SK-N-SH (cell line): ENCODE measurements at regions not wholly inside any gene's neighbourhood (a gene's known extent, or its start where the extent isn't known, plus 50 kb on each side); places are given as distances from the start of the nearest gene placed in this dataset.

Experiments used
- CTCF ChIA-PET: fragments of 300-600, 350-600 bp; formaldehyde crosslinking; extraction: SDS; loops from one replicate; lab custom pipeline; 2021; lab: Yijun Ruan, JAX
- POLR2A ChIA-PET: fragments of 350-600 bp; sonication (Branson Sonifier 250); formaldehyde crosslinking; extraction: SDS; loops from one replicate; lab custom pipeline; 2020; ENCODE audit warnings: antibody characterized with exemption, inconsistent platforms; lab: Yijun Ruan, JAX
- DNase-seq: peaks from one replicate; pipeline ENCODE4 v3.0.0; 2012
- H2AFZ ChIP-seq: fragments of 200-600 bp; sonication (generic); 2 replicates; pipeline ENCODE4 v1.8.1; 2016; ENCODE audit warnings: antibody characterized with exemption, mild to moderate bottlenecking, low read depth
- H3F3A ChIP-seq: fragments of 200-600 bp; sonication (generic); replicated peaks from 2 replicates; pipeline ENCODE3; 2016; ENCODE audit warnings: antibody characterized with exemption, mild to moderate bottlenecking; ENCODE audit not compliant: insufficient read depth
- H3K27ac ChIP-seq, 2 experiments: fragments of 200-500 bp in 1 of 2; fragments of 200-600 bp in 1 of 2; sonication (Bioruptor generic) in 1 of 2; sonication (generic), shearing (Covaris generic) in 1 of 2; 2 replicates each; pipeline versions ENCODE4 v1.5.1 to v1.6.1; 2014 to 2016; ENCODE audit warnings: low read depth in 2 of 2, inconsistent platforms in 1 of 2, low read length in 1 of 2, mild to moderate bottlenecking in 1 of 2, mixed read lengths in 1 of 2
- H3K27me3 ChIP-seq: fragments of 200-600 bp; sonication (generic), shearing (Covaris generic); 2 replicates; pipeline ENCODE4 v1.6.1; 2016; ENCODE audit warnings: mixed run types; ENCODE audit not compliant: insufficient read depth
- H3K36me3 ChIP-seq, 2 experiments: fragments of 200-500 bp in 1 of 2; fragments of 200-600 bp in 1 of 2; sonication (Bioruptor generic) in 1 of 2; sonication (generic) in 1 of 2; replicated peaks in 1 of 2; 2 replicates each; pipeline versions ENCODE3 to v1.5.1; 2014 to 2016; ENCODE audit warnings: low read length in 1 of 2, mild to moderate bottlenecking in 1 of 2; ENCODE audit not compliant: insufficient read depth in 2 of 2, control insufficient read depth in 1 of 2
- H3K4me1 ChIP-seq, 2 experiments: fragments of 200-500 bp in 1 of 2; fragments of 200-600 bp in 1 of 2; sonication (Bioruptor generic) in 1 of 2; sonication (generic), shearing (Covaris generic) in 1 of 2; 2 replicates each; pipeline versions ENCODE4 v1.5.1 to v1.6.1; 2014 to 2016; ENCODE audit warnings: low read depth in 1 of 2, low read length in 1 of 2, mixed run types in 1 of 2; ENCODE audit not compliant: insufficient read depth in 2 of 2, control insufficient read depth in 1 of 2
- H3K4me2 ChIP-seq: fragments of 200-600 bp; sonication (generic), shearing (Covaris generic); 2 replicates; pipeline ENCODE4 v1.6.1; 2017; ENCODE audit warnings: mixed run types
- H3K4me3 ChIP-seq, 2 experiments: fragments of 200-500 bp in 1 of 2; fragments of 200-600 bp in 1 of 2; sonication (Bioruptor generic) in 1 of 2; sonication (generic), shearing (Covaris generic) in 1 of 2; 2 replicates each; pipeline versions ENCODE4 v1.5.1 to v1.8.1; 2014 to 2016; ENCODE audit warnings: low read depth in 2 of 2, inconsistent platforms in 1 of 2, low read length in 1 of 2, mild to moderate bottlenecking in 1 of 2, mixed read lengths in 1 of 2, moderate library complexity in 1 of 2
- H3K79me2 ChIP-seq: fragments of 200-600 bp; sonication (generic); 2 replicates; pipeline ENCODE4 v1.8.1; 2017; ENCODE audit warnings: mild to moderate bottlenecking; ENCODE audit not compliant: insufficient read depth
- H3K9ac ChIP-seq: fragments of 200-600 bp; sonication (generic); 2 replicates; pipeline ENCODE4 v1.6.1; 2017; ENCODE audit warnings: mixed run types
- H3K9me2 ChIP-seq: fragments of 200-600 bp; sonication (generic); 2 replicates; pipeline ENCODE4 v1.6.1; 2017; ENCODE audit warnings: mixed run types
- H3K9me3 ChIP-seq: fragments of 200-600 bp; sonication (generic); 2 replicates; pipeline ENCODE4 v1.6.1; 2017; ENCODE audit warnings: mixed run types, mild to moderate bottlenecking, moderate library complexity
- H4K20me1 ChIP-seq: fragments of 200-600 bp; sonication (generic); 2 replicates; pipeline ENCODE4 v1.6.1; 2017; ENCODE audit warnings: mild to moderate bottlenecking, mixed run types; ENCODE audit not compliant: insufficient read depth
- CHD2 ChIP-seq: fragments of 150-350 bp; IDR thresholded peaks from 2 replicates; pipeline ENCODE4 v1.6.1; 2018; ENCODE audit warnings: low read length; ENCODE audit not compliant: partially characterized antibody
- FOXM1 ChIP-seq: IDR thresholded peaks from 2 replicates; pipeline ENCODE4 v1.4.0; 2012; ENCODE audit warnings: low read depth, mild to moderate bottlenecking
- NFIC ChIP-seq: IDR thresholded peaks from 2 replicates; pipeline ENCODE4 v1.4.0; 2012; ENCODE audit warnings: borderline replicate concordance
- POLR2AphosphoS5 ChIP-seq: IDR thresholded peaks from 2 replicates; pipeline ENCODE4 v1.6.1; 2012; ENCODE audit warnings: low read depth, low read length
- RXRA ChIP-seq: IDR thresholded peaks from 2 replicates; pipeline ENCODE4 v1.4.0; 2012; ENCODE audit warnings: low read depth, mild to moderate bottlenecking, borderline replicate concordance
- TAF1 ChIP-seq: IDR thresholded peaks from 2 replicates; pipeline ENCODE4 v1.6.1; 2012; ENCODE audit warnings: low read depth, mild to moderate bottlenecking, low read length, moderate library complexity, borderline replicate concordance
- WGBS: methylation state at CpG from one replicate; pipeline ENCODE4 v1.1.6; 2017; ENCODE audit warnings: low lambda C conversion rate; 5-methylcytosine and 5-hydroxymethylcytosine counted together
- TF ChIP-seq, protein P1 (sequence below): fragments of 150-350 bp; IDR thresholded peaks from 2 replicates; pipeline ENCODE4 v1.6.1; 2016; ENCODE audit warnings: mild to moderate bottlenecking, low read depth, low read length
- TF ChIP-seq, protein P2 (sequence below): IDR thresholded peaks from 2 replicates; pipeline ENCODE4; 2012

DNA sequence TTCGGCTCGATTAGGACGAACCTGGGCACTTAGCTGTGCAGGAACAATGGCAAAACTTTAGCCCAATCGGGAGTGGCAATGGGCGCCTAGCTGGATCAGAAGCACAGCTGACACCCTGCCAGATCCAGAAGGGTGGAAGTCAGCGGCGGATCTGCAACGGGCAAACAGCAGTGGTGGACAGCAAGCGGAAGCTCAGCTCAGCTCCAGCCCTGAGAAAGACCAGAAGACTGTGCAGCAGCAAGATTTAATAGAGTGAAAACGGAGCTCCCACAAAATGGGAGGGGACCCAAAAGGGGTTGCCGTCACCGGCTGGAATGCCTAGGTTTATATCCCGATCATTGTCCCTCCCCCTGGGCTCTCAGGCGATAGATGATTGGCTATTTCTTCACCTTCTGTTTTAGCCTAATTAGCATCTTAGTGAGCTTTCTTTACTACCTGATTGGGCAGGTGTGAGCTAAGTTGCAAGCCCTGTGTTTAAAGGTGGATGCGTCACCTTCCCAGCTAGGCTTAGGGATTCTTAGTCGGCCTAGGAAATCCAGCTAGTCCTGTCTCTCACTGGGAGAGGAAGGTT is 1237.9 kb downstream of the CDH12 start (continued):
- TF ChIP-seq POLR2AphosphoS5 = no peak

DNA sequence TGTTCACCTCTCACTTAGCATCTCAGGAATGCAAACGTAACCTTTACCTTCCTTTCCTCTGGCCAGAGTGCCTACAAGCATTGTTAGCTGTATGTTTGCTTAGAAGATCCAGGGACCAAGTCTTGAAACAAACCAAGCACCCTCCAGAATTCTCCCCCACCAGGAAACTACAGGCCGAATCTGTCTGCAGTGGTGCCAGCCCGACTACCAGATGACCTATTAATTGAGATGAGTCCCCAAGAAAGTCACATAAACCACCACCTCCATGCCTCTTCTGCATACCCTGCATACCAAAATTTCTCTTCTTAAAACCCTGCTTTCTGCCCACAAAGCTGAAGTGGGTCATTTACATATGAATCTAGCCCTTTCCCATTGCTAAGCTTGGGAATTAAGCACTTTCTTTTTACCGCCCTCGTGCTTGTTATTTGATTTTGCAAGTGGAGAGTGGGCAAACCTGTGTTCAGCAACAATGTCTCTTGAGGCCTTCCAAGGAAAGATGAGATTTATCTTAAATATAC is 1239.1 kb downstream of the CDH12 start:
- Histone ChIP-seq H3K4me1 (no peaks in the 10 kb centered on the region; a peak in 1 of 4 replicates), H3K36me3 (no peaks in the 10 kb centered on the region), H3K27me3 (no peaks in the 10 kb centered on the region; the same call in 1 of the 2 replicates), H3K9ac (no peak overlapping the region), H3F3A (no peaks in the 10 kb centered on the region), H3K9me3 (no peaks in the 10 kb centered on the region), H3K4me2 (no peak overlapping the region), H4K20me1 (no peaks in the 10 kb centered on the region), H3K79me2 (no peaks in the 10 kb centered on the region), H2AFZ (peak overlapping the region; percentile 35; the same call in 1 of the 2 replicates), H3K4me3 (no peak overlapping the region), H3K9me2 (no peaks in the 10 kb centered on the region), H3K27ac (no peak overlapping the region)
- no peak for TF ChIP-seq NFIC
- POLR2A ChIA-PET = no interaction called here
- WGBS = 40% methylated on average over 5 of the region's 5 CpGs
- no peak for DNase-seq
- CTCF ChIA-PET = no interaction called here

DNA sequence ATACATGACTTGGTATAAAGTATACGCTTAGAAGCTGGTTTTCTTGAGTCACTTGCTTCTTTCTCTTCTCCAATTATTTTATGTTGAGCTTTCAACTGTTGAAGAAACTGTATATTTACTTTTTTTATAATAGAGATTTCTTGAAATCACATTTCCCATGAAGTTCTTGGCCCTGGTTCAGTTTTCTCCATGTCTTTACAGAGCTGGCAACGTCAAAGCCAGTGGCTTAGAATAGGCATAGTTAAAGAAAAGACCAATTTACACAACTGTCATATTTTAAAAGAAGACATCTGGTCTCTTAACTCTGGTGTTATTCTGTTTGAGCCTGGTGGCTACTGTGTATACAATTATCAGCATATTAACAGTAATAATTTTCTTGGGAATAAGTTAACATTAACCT is 1249.3 kb downstream of the CDH12 start:
- Histone ChIP-seq H2AFZ (no peak overlapping the region), H3K4me3 (no peak overlapping the region), H3K9ac (no peak overlapping the region), H4K20me1 (no peaks in the 10 kb centered on the region), H3K9me2 (no peaks in the 10 kb centered on the region), H3K27me3 (no peaks in the 10 kb centered on the region), H3F3A (no peaks in the 10 kb centered on the region)
- ChIA-PET CTCF (no interaction called here), POLR2A (no interaction called here)
- 25% methylated on average over 2 of the region's 2 CpGs for WGBS
- DNase-seq = no peak
- TF ChIP-seq RXRA = no peak
- no peak for TF ChIP-seq TAF1
- no peak for TF ChIP-seq CHD2
- TF ChIP-seq, protein P1, sequence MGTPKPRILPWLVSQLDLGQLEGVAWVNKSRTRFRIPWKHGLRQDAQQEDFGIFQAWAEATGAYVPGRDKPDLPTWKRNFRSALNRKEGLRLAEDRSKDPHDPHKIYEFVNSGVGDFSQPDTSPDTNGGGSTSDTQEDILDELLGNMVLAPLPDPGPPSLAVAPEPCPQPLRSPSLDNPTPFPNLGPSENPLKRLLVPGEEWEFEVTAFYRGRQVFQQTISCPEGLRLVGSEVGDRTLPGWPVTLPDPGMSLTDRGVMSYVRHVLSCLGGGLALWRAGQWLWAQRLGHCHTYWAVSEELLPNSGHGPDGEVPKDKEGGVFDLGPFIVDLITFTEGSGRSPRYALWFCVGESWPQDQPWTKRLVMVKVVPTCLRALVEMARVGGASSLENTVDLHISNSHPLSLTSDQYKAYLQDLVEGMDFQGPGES = no peak
- no peak for TF ChIP-seq FOXM1
- TF ChIP-seq, protein P2, sequence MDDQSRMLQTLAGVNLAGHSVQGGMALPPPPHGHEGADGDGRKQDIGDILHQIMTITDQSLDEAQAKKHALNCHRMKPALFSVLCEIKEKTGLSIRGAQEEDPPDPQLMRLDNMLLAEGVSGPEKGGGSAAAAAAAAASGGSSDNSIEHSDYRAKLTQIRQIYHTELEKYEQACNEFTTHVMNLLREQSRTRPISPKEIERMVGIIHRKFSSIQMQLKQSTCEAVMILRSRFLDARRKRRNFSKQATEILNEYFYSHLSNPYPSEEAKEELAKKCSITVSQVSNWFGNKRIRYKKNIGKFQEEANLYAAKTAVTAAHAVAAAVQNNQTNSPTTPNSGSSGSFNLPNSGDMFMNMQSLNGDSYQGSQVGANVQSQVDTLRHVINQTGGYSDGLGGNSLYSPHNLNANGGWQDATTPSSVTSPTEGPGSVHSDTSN = no peak
- TF ChIP-seq, all 33 proteins: peak for 0
- no peaks in the 10 kb centered on the region for H3K36me3 ChIP-seq
- H3K27ac ChIP-seq = no peak overlapping the region
- no peaks in the 10 kb centered on the region for H3K9me3 ChIP-seq
- no peaks in the 10 kb centered on the region for H3K79me2 ChIP-seq
- H3K4me2 ChIP-seq = no peak overlapping the region
- H3K4me1 ChIP-seq = no peaks in the 10 kb centered on the region
